Breast epithelium (tissue), 3 donors: ENCODE measurements at regions not wholly inside any gene's neighbourhood (a gene's known extent, or its start where the extent isn't known, plus 50 kb on each side); places are given as distances from the start of the nearest gene placed in this dataset.

Experiments
- CTCF ChIP-seq, 3 donors: fragments of 450-650 bp; IDR thresholded peaks; one replicate each; pipeline ENCODE4 v1.5.1; 2016 to 2017; ENCODE audit warnings: antibody characterized with exemption in 3 of 3, mild to moderate bottlenecking in 3 of 3, moderate library complexity in 3 of 3
- POLR2A ChIP-seq: fragments of 450-650 bp; IDR thresholded peaks from one replicate; pipeline ENCODE4 v1.6.1; 2016; ENCODE audit warnings: antibody characterized with exemption, mild to moderate bottlenecking, moderate library complexity
- POLR2AphosphoS5 ChIP-seq, 3 donors: sonication (generic); formaldehyde crosslinking; IDR thresholded peaks; one replicate each; pipeline ENCODE4 v1.6.1; 2017; ENCODE audit warnings: antibody characterized with exemption in 3 of 3

GRCh38 chr3:67863869-67864268, 209.5 kb upstream of the SUCLG2 start:
- TF ChIP-seq POLR2A (no peak), CTCF (IDR thresholded peaks at IDR 0.05) (no peak), POLR2AphosphoS5 (IDR thresholded peaks at IDR 0.05) (no peak)
